HG02642 (cell line): ENCODE measurements at regions not wholly inside any gene's neighbourhood (a gene's known extent, or its start where the extent isn't known, plus 50 kb on each side); places are given as distances from the start of the nearest gene placed in this dataset.
A peak's percentile ranks its signal among the peaks of the same experiment; 100 is the strongest.

Experiments used
- ATAC-seq: cut with Tn5 transposase; IDR thresholded peaks from one replicate; pipeline ENCODE4 v1.9.1; 2021; ENCODE audit warnings: mild to moderate bottlenecking; ENCODE audit not compliant: unreplicated experiment, poor library complexity

GRCh38 chr10:10515479-10516204 lies 502.0 kb upstream of the CELF2 start:
- no peak for ATAC-seq

GRCh38 chr10:10516346-10517130 lies 501.1 kb upstream of the CELF2 start:
- no peak for ATAC-seq

- no peak for ATAC-seq
Measured at GRCh38 chr10:10517866-10518265, 499.8 kb upstream of the CELF2 start.

- ATAC-seq = no peak
Measured at GRCh38 chr10:10519674-10520073, 498.0 kb upstream of the CELF2 start.

- ATAC-seq = peak; percentile 94
Measured at GRCh38 chr10:10520491-10521385, 496.9 kb upstream of the CELF2 start.

GRCh38 chr10:10526846-10527245 lies 490.8 kb upstream of the CELF2 start:
- no peak for ATAC-seq

GRCh38 chr10:10527861-10528562 lies 489.7 kb upstream of the CELF2 start:
- no peak for ATAC-seq

- ATAC-seq = no peak
Measured at GRCh38 chr10:10528563-10528910, 489.1 kb upstream of the CELF2 start.

GRCh38 chr10:10530313-10530712 lies 487.4 kb upstream of the CELF2 start:
- no peak for ATAC-seq

- no peak for ATAC-seq
Measured at GRCh38 chr10:10532236-10532635, 485.4 kb upstream of the CELF2 start.

GRCh38 chr10:10532826-10533225 lies 484.8 kb upstream of the CELF2 start:
- no peak for ATAC-seq

GRCh38 chr10:10533437-10533836 lies 484.2 kb upstream of the CELF2 start:
- no peak for ATAC-seq

- ATAC-seq = no peak
Measured at GRCh38 chr10:10538326-10538725, 479.3 kb upstream of the CELF2 start.

GRCh38 chr10:10540398-10540797 lies 477.3 kb upstream of the CELF2 start:
- ATAC-seq = no peak

GRCh38 chr10:10542477-10542876 lies 475.2 kb upstream of the CELF2 start:
- ATAC-seq = no peak

- no peak for ATAC-seq
Measured at GRCh38 chr10:10544890-10545289, 472.8 kb upstream of the CELF2 start.

GRCh38 chr10:10545771-10546170 lies 471.9 kb upstream of the CELF2 start:
- ATAC-seq = no peak

GRCh38 chr10:10551596-10552301 lies 465.9 kb upstream of the CELF2 start:
- no peak for ATAC-seq

GRCh38 chr10:10552948-10553347 lies 464.7 kb upstream of the CELF2 start:
- ATAC-seq = no peak
